ENCODE measurements at regions not wholly inside any gene's neighbourhood (a gene's known extent, or its start where the extent isn't known, plus 50 kb on each side); places are given as distances from the start of the nearest gene placed in this dataset.

GRCh38 chr11:127307700-127308099 lies 307.1 kb upstream of the KIRREL3 start:
- DNase-seq (ENCODE audit: insufficient read length, low spot score), result no peak
- FAIRE-seq, result no peak

GRCh38 chr11:127304634-127305033 lies 304.1 kb upstream of the KIRREL3 start:
- FAIRE-seq (no peak), DNase-seq (ENCODE audit: insufficient read length, low spot score) (no peak)

- DNase-seq (ENCODE audit: insufficient read length, low spot score) (no peak), FAIRE-seq (no peak)
Measured at GRCh38 chr11:127288926-127289325, 288.4 kb upstream of the KIRREL3 start.

- DNase-seq (ENCODE audit: insufficient read length, low spot score), result no peak
- FAIRE-seq, result no peak
Measured at GRCh38 chr11:127281534-127281933, 281.0 kb upstream of the KIRREL3 start.

- FAIRE-seq, result no peak
- no peak for DNase-seq (ENCODE audit: insufficient read length, low spot score)
Measured at GRCh38 chr11:127275774-127276173, 275.2 kb upstream of the KIRREL3 start.

- FAIRE-seq (no peak), DNase-seq (ENCODE audit: insufficient read length, low spot score) (no peak)
Measured at GRCh38 chr11:127274328-127274676, 273.7 kb upstream of the KIRREL3 start.

DNA sequence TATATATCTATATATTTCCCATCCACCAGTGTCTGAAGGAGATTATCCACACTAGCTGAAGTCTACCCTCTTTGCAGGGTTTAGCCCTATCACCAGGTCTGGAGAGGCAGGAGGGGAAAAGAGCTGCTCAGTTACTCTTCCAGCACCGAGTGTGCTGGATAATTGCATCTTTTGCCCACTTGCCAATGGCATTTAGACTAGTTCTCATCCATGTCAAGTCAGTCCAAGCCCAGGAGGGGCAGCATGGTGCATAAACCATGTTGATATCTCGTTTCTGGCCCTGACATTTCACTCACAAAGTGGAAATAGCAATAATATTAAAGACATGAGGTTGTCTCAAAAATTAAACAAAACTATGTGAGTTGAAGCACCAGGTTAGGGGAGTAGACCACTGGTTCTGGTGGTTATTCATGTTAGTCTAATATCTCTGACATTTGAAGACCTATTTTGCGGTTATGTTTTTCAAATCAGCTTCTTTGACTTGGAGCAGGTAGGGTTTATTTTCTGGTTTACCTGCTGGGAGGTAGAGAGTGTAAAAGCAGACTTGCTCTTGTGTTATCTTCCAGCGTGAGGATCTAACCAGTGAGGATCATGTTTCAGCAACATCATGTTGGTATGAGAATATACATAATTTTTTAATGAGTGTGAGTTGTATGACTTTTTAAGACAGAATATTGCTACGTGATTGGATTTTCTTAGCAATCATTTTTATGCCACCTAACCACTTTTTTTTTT lies 273.2 kb upstream of the KIRREL3 start:
- DNase-seq (ENCODE audit: insufficient read length, low spot score) (no peak), FAIRE-seq (no peak)

DNA sequence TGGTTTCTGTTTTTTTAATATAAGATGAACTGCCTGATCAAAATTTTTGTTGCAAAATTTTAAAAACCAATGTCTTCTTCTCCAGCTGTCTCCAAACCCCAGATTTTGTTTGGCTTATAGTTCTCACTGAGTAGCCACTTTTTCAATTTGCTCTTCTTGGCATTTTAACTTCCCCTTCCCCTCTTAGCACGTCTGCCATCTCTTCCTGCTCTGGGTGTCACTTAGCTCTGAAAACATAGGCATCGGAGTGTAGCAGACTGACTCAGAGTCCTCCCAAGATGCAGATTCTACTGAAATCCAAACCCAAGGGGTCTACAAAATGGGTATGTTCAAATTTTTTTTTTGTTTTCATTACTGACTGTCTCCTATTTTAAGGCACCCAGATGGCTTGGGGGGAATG lies 270.3 kb upstream of the KIRREL3 start:
- DNase-seq (ENCODE audit: insufficient read length, low spot score), result no peak
- no peak for FAIRE-seq

GRCh38 chr11:127269911-127270310 lies 269.3 kb upstream of the KIRREL3 start:
- DNase-seq (ENCODE audit: insufficient read length, low spot score) (no peak), FAIRE-seq (no peak)

DNA sequence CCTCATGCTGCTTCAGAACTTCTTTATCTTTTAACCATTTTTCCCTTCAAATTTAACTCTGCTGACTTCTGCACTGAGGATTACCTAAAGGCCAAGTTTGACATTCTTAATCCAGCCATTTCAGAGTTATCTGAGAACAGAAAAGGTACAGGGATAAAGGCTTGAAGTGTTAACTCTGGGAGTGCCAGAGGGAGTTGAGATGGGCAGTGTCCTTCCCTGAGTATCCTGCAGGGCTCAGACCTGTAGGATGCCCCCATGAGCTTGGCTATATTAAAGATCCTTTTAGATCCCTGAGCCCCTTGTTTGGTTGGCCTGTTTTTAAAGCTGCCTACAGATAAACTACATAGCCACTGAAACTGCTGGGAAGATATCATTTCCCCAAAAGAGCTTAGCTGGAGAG lies 268.4 kb upstream of the KIRREL3 start:
- no peak for FAIRE-seq

GRCh38 chr11:127268521-127268920 lies 268.0 kb upstream of the KIRREL3 start:
- DNase-seq (ENCODE audit: insufficient read length, low spot score), result no peak
- no peak for FAIRE-seq

More for the DNA sequence above, 268.4 kb upstream of the KIRREL3 start:
- no peak for DNase-seq (ENCODE audit: insufficient read length, low spot score)

DNA sequence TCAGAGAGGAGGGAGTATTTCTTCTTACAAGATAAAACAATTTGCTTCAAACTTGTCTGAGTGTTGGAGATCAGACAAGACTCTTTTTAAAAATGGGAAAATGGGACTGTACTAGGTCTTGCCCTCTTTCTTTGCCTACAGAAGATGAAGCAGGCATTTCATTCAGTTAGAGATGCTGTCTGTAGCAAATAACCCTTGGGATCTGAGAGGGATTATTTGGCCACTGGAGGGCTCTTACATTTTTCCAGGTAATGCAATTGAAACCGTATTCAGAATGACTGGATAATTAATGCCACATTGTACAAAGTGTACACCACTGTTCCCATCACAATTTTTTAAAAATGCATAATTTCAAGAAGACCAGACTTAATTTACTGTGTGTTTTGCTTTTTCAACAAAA lies 258.5 kb upstream of the KIRREL3 start:
- no peak for DNase-seq (ENCODE audit: insufficient read length, low spot score)
- FAIRE-seq, result no peak

DNA sequence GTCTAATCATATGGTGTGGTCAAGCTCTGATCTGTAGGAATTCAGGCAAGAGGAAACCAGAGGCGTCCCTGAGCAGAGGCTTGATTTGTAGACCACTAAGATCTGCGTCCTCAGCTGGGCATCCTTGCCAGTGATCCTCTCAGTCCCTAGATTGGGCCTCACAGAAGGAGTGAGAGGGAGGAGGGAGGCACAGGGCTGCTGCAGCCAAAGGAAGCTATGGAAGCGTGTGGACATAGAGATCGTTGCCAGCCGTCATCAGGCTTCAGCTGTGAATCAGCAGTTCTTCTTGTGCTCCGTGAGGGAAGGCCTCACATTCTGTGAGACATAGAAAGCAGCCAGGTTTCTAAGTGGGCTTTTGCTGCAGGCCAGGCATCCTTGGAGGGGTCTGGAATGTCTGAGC lies 254.6 kb upstream of the KIRREL3 start:
- FAIRE-seq, result no peak
- no peak for DNase-seq (ENCODE audit: insufficient read length, low spot score)

- no peak for DNase-seq (ENCODE audit: insufficient read length, low spot score)
- FAIRE-seq, result no peak
Measured at GRCh38 chr11:127252321-127252720, 251.8 kb upstream of the KIRREL3 start.

GRCh38 chr11:127249576-127249975 lies 249.0 kb upstream of the KIRREL3 start:
- DNase-seq (ENCODE audit: insufficient read length, low spot score), result no peak
- no peak for FAIRE-seq

- FAIRE-seq (no peak), DNase-seq (ENCODE audit: insufficient read length, low spot score) (no peak)
Measured at GRCh38 chr11:127248476-127248875, 247.9 kb upstream of the KIRREL3 start.

- FAIRE-seq, result no peak
- DNase-seq (ENCODE audit: insufficient read length, low spot score), result no peak
Measured at GRCh38 chr11:127247261-127247851, 246.8 kb upstream of the KIRREL3 start.

DNA sequence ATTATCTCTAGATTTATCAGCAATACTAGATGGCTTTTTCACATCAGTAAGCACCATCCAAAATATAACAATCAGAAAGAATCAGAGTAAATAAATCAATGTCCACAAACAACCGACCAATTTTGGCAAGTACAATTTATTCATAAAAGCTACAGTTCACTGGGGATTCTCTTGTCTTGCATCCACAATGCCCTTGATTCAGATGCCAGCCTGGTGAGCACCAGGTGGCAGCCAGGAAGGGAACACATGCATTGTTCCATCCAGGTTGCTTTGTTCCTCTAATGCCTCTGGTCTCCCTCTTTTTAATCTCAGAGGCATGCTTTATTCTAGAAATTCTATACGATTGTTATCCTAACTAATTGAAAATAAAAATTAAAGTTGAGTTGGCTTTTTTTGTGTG lies 242.1 kb upstream of the KIRREL3 start:
- DNase-seq (ENCODE audit: insufficient read length, low spot score) (no peak), FAIRE-seq (no peak)

DNA sequence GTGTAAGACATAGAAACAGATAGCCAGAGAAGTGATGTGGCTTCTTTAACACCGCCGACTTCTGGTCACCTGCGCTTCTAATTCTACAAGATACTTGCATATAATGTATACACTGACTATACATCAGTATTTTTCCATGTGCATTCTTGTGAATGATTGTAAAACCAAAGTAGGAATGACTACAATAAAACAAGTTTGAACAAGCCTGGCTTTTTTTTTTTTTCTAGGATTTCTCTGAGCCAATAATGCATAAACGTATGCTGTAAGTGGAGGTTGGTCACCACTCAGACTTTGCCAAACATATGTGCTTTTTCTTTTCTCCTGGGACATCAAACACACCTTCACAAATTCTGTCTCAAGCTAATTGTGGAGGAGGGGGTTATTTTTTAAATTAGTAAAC lies 237.8 kb upstream of the KIRREL3 start:
- FAIRE-seq, result no peak

GRCh38 chr11:127236776-127237175 lies 236.2 kb upstream of the KIRREL3 start:
- DNase-seq (ENCODE audit: insufficient read length, low spot score) (no peak), FAIRE-seq (no peak)

More for the DNA sequence above, 237.8 kb upstream of the KIRREL3 start:
- no peak for DNase-seq (ENCODE audit: insufficient read length, low spot score)

GRCh38 chr11:127233998-127234397 lies 233.4 kb upstream of the KIRREL3 start:
- no peak for DNase-seq (ENCODE audit: insufficient read length, low spot score)
- FAIRE-seq, result no peak

DNA sequence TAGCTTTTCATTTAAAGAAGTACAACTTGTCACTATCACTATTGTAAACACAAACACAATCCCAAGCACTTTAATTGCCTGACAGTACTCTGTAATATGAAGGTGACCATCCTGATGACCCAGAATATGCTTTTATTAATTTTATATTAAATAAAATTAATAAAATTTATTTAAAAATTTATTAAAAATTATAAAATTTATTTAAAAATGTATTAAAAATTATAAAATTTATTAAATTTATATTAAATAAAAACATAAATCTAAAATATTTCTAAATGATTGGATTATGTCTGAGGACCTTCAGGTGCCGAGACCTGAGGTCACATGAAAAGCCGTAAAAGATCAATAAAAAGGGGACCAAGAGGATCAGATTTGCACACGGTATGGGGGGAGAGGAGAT lies 229.8 kb upstream of the KIRREL3 start:
- no peak for FAIRE-seq
- DNase-seq (ENCODE audit: insufficient read length, low spot score), result no peak

DNA sequence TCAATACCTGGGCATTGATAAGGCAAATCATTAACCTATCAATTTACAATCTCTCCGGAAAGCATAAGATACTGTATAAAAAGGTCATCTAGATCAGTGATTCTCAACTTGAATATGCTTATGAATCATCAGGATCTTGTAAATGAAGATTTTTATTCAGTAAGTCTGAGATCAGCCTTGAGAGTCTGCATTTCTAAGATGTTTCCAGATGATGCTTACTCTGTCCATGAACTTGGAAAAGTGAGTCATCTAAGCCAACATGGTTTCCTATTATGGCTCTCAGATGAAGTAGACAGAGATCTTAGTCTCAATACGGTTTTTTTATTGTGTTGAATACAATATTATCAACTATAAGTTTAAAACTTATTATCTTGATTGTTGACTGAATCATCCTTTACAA lies 226.4 kb upstream of the KIRREL3 start:
- DNase-seq (ENCODE audit: insufficient read length, low spot score), result no peak
- no peak for FAIRE-seq
